ENCODE measurements at regions not wholly inside any gene's neighbourhood (a gene's known extent, or its start where the extent isn't known, plus 50 kb on each side); places are given as distances from the start of the nearest gene placed in this dataset.
"Not testable (repeated sequence)": the region's sequence is repeated elsewhere in the genome, so short reads cannot be mapped to it uniquely, and the experiment has no call there.

GRCh38 chr5:96319981-96320739 is 112.9 kb downstream of the PCSK1 start:
- DNase-seq = not testable (repeated sequence)

GRCh38 chr5:96318569-96319110 is 114.4 kb downstream of the PCSK1 start:
- DNase-seq = no peak

GRCh38 chr5:96317945-96318344 is 115.1 kb downstream of the PCSK1 start:
- DNase-seq = no peak

GRCh38 chr5:96316487-96316886 is 116.6 kb downstream of the PCSK1 start:
- no peak for DNase-seq

- no peak for DNase-seq
These were observed 117.0 kb downstream of the PCSK1 start for GRCh38 chr5:96316017-96316416.

- DNase-seq = no peak
These were observed 117.6 kb downstream of the PCSK1 start for GRCh38 chr5:96315431-96315830.

- no peak for DNase-seq
These were observed 120.7 kb downstream of the PCSK1 start for GRCh38 chr5:96312383-96312782.

- not testable (repeated sequence) for DNase-seq
These were observed 126.0 kb downstream of the PCSK1 start for GRCh38 chr5:96307047-96307446.

GRCh38 chr5:96302174-96302738 is 130.8 kb downstream of the PCSK1 start:
- DNase-seq = no peak

- no peak for DNase-seq
These were observed 132.1 kb downstream of the PCSK1 start for GRCh38 chr5:96300976-96301375.

GRCh38 chr5:96297867-96298266 is 135.2 kb downstream of the PCSK1 start:
- no peak for DNase-seq

- no peak for DNase-seq
These were observed 135.8 kb downstream of the PCSK1 start for GRCh38 chr5:96297290-96297689.

GRCh38 chr5:96294884-96295202 is 138.2 kb downstream of the PCSK1 start:
- no peak for DNase-seq

GRCh38 chr5:96293966-96294883 is 138.8 kb downstream of the PCSK1 start:
- no peak for DNase-seq

GRCh38 chr5:96292582-96293247 is 140.3 kb downstream of the PCSK1 start:
- DNase-seq = no peak

- not testable (repeated sequence) for DNase-seq
These were observed 143.8 kb downstream of the PCSK1 start for GRCh38 chr5:96289287-96289686.

GRCh38 chr5:96288845-96289185 is 144.2 kb downstream of the PCSK1 start:
- DNase-seq = no peak

- DNase-seq = no peak
These were observed 144.7 kb downstream of the PCSK1 start for GRCh38 chr5:96288166-96288844.

GRCh38 chr5:96287136-96287535 is 145.9 kb downstream of the PCSK1 start:
- no peak for DNase-seq

- no peak for DNase-seq
These were observed 147.2 kb downstream of the PCSK1 start for GRCh38 chr5:96285823-96286222.

- DNase-seq = no peak
These were observed 148.2 kb downstream of the PCSK1 start for GRCh38 chr5:96284727-96285389.

GRCh38 chr5:96283589-96283988 is 149.5 kb downstream of the PCSK1 start:
- DNase-seq = no peak
